ENCODE measurements at regions not wholly inside any gene's neighbourhood (a gene's known extent, or its start where the extent isn't known, plus 50 kb on each side); places are given as distances from the start of the nearest gene placed in this dataset.

DNA sequence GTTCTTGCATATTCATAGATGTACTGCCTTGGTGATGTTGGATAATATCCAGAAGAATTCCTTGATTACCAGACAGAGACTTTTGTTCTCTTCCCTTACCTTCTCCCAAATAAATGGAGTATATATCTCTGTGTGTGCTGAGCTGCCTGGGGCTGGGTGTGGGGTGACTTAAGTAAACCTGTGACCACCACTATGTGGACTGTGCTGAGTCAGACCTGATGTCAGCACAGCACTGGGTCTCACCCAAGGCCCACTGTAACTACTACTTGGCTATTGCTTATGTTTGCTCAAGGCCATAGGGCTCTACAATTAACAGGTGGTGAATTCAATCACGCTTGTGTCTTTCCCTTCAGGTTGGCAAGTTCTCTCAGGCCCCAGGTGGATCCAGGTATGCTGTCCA lies 145.7 kb upstream of the MDGA2 start:
- H3K4me3 ChIP-seq (ENCODE audit: low read depth, low read length): no peak overlapping the region
- DNase-seq (ENCODE audit: low read depth): no peak
- TF ChIP-seq, protein P1, sequence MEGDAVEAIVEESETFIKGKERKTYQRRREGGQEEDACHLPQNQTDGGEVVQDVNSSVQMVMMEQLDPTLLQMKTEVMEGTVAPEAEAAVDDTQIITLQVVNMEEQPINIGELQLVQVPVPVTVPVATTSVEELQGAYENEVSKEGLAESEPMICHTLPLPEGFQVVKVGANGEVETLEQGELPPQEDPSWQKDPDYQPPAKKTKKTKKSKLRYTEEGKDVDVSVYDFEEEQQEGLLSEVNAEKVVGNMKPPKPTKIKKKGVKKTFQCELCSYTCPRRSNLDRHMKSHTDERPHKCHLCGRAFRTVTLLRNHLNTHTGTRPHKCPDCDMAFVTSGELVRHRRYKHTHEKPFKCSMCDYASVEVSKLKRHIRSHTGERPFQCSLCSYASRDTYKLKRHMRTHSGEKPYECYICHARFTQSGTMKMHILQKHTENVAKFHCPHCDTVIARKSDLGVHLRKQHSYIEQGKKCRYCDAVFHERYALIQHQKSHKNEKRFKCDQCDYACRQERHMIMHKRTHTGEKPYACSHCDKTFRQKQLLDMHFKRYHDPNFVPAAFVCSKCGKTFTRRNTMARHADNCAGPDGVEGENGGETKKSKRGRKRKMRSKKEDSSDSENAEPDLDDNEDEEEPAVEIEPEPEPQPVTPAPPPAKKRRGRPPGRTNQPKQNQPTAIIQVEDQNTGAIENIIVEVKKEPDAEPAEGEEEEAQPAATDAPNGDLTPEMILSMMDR (IDR thresholded peaks at IDR 0.05; ENCODE audit: low read depth, low read length, missing control alignments): no peak

GRCh38 chr14:47790477-47790876 lies 115.1 kb upstream of the MDGA2 start:
- TF ChIP-seq, protein P1 (IDR thresholded peaks at IDR 0.05; ENCODE audit: low read depth, low read length, missing control alignments): no peak
- no peak overlapping the region for H3K4me3 ChIP-seq (ENCODE audit: low read depth, low read length)
- no peak for DNase-seq (ENCODE audit: low read depth)

- no peak overlapping the region for H3K4me3 ChIP-seq (ENCODE audit: low read depth, low read length)
- TF ChIP-seq, protein P1 (IDR thresholded peaks at IDR 0.05; ENCODE audit: low read depth, low read length, missing control alignments): no peak
- DNase-seq (ENCODE audit: low read depth): no peak
Measured at GRCh38 chr14:47785058-47785457, 109.7 kb upstream of the MDGA2 start.

- no peak for DNase-seq (ENCODE audit: low read depth)
- H3K4me3 ChIP-seq (ENCODE audit: low read depth, low read length): no peak overlapping the region
- TF ChIP-seq, protein P1 (IDR thresholded peaks at IDR 0.05; ENCODE audit: low read depth, low read length, missing control alignments): no peak
Measured at GRCh38 chr14:47778631-47779030, 103.2 kb upstream of the MDGA2 start.

DNA sequence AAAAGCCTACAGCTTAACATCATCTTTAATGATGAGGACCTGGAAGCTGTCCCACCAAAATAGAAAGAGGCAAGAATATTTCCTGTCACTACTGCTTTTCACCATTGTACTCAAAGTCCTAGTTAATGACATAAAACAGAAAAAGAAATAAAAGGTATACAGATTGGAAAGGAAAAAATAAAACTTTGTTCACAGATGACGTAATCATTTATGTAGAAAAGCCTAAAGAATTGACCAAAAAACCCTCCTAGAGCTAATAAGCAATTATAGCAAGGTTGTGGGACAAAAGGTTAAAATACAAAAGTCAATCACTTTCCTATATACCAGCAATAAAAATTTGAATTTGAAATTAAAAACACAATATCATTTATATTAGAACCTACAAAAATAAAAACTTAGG lies 97.2 kb upstream of the MDGA2 start:
- TF ChIP-seq, protein P1 (IDR thresholded peaks at IDR 0.05; ENCODE audit: low read depth, low read length, missing control alignments): no peak

GRCh38 chr14:47763188-47763854 lies 87.9 kb upstream of the MDGA2 start:
- TF ChIP-seq, protein P1 (IDR thresholded peaks at IDR 0.05; ENCODE audit: low read depth, low read length, missing control alignments): no peak
- no peak for DNase-seq (ENCODE audit: low read depth)
- H3K4me3 ChIP-seq (ENCODE audit: low read depth, low read length): no peak overlapping the region

More for the DNA sequence above, 97.2 kb upstream of the MDGA2 start:
- DNase-seq (ENCODE audit: low read depth): no peak
- H3K4me3 ChIP-seq (ENCODE audit: low read depth, low read length): no peak overlapping the region

DNA sequence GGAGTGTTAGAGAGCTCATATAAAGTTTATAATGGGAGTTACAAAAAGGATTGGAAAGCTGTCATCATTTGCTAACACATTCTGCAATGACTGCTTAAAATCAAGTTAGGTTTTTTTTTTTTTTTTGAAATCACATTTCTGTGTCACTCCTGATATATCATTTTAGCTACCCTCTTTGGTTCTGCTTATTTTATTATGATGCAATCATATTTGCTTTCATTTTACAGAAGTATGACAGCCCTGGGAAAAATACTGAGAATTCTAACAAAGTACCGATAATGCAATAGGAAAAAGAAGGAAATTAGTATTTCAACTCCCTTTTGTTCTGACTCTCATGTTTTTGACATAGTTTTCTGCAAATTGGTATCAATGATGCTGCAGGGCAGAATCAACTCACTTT lies 71.6 kb upstream of the MDGA2 start:
- no peak overlapping the region for H3K4me3 ChIP-seq (ENCODE audit: low read depth, low read length)
- TF ChIP-seq, protein P1 (IDR thresholded peaks at IDR 0.05; ENCODE audit: low read depth, low read length, missing control alignments): no peak
- DNase-seq (ENCODE audit: low read depth): no peak

Data from GM12864 (cell line).